ENCODE measurements at regions not wholly inside any gene's neighbourhood (a gene's known extent, or its start where the extent isn't known, plus 50 kb on each side); places are given as distances from the start of the nearest gene placed in this dataset.

DNA sequence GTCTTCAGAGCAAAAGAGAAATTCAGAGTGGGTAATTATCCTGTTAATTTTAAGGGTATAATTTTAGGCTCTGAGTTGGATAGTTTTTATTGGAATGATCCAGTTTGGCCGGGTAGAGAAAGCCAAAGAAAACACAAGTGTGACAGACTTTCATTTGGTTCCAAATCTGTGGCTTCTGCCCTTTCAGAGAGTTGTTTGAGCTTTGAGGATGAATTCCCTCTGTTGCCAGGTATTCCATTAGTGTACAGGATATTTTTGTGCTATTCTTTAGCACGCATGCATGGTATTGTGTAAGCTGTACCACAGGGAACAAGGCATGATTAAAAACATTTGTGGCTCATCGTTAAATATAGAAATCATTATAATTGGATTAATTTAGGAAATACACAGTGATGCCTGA is 384.4 kb downstream of the ADGRL2 start:
- H3K4me3 ChIP-seq (ENCODE audit: control insufficient read depth, low read depth, low read length), result no peak overlapping the region
- TF ChIP-seq, protein P1, sequence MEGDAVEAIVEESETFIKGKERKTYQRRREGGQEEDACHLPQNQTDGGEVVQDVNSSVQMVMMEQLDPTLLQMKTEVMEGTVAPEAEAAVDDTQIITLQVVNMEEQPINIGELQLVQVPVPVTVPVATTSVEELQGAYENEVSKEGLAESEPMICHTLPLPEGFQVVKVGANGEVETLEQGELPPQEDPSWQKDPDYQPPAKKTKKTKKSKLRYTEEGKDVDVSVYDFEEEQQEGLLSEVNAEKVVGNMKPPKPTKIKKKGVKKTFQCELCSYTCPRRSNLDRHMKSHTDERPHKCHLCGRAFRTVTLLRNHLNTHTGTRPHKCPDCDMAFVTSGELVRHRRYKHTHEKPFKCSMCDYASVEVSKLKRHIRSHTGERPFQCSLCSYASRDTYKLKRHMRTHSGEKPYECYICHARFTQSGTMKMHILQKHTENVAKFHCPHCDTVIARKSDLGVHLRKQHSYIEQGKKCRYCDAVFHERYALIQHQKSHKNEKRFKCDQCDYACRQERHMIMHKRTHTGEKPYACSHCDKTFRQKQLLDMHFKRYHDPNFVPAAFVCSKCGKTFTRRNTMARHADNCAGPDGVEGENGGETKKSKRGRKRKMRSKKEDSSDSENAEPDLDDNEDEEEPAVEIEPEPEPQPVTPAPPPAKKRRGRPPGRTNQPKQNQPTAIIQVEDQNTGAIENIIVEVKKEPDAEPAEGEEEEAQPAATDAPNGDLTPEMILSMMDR (IDR thresholded peaks at IDR 0.05; ENCODE audit: control insufficient read depth, insufficient read depth, low read depth, low read length, missing control alignments), result no peak
- DNase-seq (ENCODE audit: low read depth), result no peak

DNA sequence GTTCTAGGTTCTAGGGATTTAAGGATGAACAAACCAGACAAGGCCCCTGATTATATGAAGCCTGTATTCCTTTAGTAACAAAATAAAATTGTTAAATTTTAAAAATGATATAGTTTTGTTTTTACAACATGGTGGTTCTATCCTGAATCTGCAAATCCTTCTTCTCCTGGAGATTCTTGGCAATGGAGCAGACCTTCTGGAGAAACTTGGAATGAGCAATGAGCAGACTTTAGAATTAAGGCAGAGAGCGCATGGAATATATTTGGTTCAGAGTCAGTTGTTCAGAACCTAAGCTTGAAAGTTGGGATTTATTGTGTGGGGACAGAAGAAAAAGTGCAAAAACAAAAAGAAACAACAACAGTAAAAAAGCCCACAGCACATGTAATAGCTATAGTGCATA is 381.1 kb downstream of the ADGRL2 start:
- DNase-seq (ENCODE audit: low read depth), result no peak
- TF ChIP-seq, protein P1 (IDR thresholded peaks at IDR 0.05; ENCODE audit: control insufficient read depth, insufficient read depth, low read depth, low read length, missing control alignments), result no peak
- H3K4me3 ChIP-seq (ENCODE audit: control insufficient read depth, low read depth, low read length), result no peak overlapping the region

DNA sequence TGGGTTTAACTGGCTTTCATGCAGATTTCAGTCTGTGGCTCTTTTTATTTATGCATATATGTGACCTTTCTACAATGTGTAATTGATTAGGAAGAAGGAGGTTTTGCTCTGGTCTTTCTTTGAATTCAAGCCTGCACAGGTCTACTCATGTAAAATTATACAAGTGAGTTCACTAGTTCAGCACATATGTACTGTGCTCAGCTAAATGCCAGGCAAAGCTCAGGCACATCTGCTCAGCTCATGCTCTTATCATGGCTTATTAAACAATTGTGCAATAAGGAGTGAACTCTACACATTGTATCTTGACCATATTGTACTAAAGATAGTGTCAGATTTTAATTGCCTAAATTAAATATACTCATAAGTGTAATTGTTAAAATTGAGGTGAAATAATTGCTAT is 378.4 kb downstream of the ADGRL2 start:
- TF ChIP-seq, protein P1 (IDR thresholded peaks at IDR 0.05; ENCODE audit: control insufficient read depth, insufficient read depth, low read depth, low read length, missing control alignments), result no peak
- no peak overlapping the region for H3K4me3 ChIP-seq (ENCODE audit: control insufficient read depth, low read depth, low read length)
- DNase-seq (ENCODE audit: low read depth), result no peak

DNA sequence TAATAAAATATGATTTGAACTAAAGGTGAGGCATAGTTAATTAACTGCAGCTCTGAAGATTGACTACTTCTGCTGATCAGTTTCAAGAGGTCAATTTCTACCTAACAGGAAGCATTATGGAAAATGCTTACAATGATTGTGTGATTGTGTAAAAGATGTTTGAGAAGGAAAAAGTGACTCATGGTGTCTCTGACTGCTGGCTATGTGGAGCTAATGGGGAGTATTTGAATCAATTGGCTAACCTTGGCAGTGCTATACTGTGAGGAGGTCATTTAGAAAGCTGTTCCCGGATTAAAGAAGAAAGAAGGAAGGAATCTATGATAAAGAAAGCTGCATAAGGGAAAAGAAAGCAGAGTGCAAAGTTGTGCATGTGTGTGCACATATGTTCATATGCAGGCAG is 376.5 kb downstream of the ADGRL2 start:
- no peak for DNase-seq (ENCODE audit: low read depth)
- TF ChIP-seq, protein P1 (IDR thresholded peaks at IDR 0.05; ENCODE audit: control insufficient read depth, insufficient read depth, low read depth, low read length, missing control alignments), result no peak
- H3K4me3 ChIP-seq (ENCODE audit: control insufficient read depth, low read depth, low read length), result no peak overlapping the region

DNA sequence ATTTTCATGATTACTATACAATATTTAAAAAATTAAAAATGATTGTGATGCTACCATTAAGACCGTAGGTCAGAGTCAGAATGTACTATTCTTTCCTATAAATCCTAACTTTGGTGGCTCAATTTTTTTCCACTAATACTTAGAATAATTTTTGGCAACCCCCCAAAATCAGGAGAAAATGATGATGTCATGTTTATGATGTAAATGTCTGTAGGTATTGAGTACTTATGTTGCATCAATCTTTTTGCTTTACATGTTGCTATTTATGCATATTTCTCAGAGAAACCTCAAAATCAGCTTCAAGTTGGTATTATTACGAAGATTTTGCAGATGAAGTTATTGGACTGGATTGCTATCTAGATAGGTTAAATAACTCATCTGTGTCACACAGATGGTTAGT is 371.2 kb downstream of the ADGRL2 start:
- TF ChIP-seq, protein P1 (IDR thresholded peaks at IDR 0.05; ENCODE audit: control insufficient read depth, insufficient read depth, low read depth, low read length, missing control alignments), result no peak
- no peak overlapping the region for H3K4me3 ChIP-seq (ENCODE audit: control insufficient read depth, low read depth, low read length)
- DNase-seq (ENCODE audit: low read depth), result no peak

DNA sequence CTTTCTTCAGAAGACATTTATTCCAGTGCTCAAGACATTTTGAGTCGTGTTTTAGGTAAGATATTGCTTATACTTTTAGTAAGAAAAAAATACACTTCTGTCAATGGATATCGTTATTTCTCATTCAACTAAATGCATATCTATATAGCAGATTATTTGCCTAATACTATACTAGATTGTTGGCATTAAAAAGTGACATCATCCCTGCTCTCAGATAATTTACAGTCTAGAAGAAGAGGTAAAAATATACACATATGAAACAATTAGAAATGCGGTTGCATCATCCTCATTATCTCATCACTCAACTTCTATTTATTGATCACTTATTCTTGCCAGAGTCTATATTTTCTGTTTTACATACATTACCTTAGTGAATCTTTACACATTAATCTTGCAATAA is 367.7 kb downstream of the ADGRL2 start:
- TF ChIP-seq, protein P1 (IDR thresholded peaks at IDR 0.05; ENCODE audit: control insufficient read depth, insufficient read depth, low read depth, low read length, missing control alignments), result no peak
- no peak for DNase-seq (ENCODE audit: low read depth)
- no peak overlapping the region for H3K4me3 ChIP-seq (ENCODE audit: control insufficient read depth, low read depth, low read length)

DNA sequence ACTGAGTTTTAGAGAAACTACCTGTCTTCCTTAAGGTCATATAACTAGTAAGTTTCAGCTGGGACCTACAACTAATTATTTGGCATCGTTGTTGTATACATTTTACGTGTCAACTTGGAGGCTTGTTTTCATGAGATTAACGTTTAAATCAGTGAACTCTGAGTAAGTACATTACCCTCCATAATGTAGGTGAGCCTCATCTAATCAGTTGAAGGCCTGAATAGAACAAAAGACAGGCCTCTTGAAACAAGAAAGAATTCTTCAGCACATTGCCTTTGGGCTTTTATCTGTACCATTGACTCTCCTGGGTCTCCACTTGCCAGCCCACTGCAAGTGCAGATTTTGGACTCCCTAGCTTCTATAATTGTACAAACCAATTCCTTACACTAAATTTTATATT is 364.6 kb downstream of the ADGRL2 start:
- DNase-seq (ENCODE audit: low read depth), result no peak
- no peak overlapping the region for H3K4me3 ChIP-seq (ENCODE audit: control insufficient read depth, low read depth, low read length)
- TF ChIP-seq, protein P1 (IDR thresholded peaks at IDR 0.05; ENCODE audit: control insufficient read depth, insufficient read depth, low read depth, low read length, missing control alignments), result no peak
